ENCODE measurements at regions not wholly inside any gene's neighbourhood (a gene's known extent, or its start where the extent isn't known, plus 50 kb on each side); places are given as distances from the start of the nearest gene placed in this dataset.

GRCh38 chr14:27386391-27386790, 788.6 kb upstream of the NOVA1 start:
- DNase-seq (no peak), ATAC-seq (no peak)
- Mint-ChIP-seq H3K27ac (no peak overlapping the region), H3K27me3 (no peaks in the 10 kb centered on the region), H3K36me3 (ENCODE audit: low read depth) (no peaks in the 10 kb centered on the region), H3K9me3 (peaks cover 23% of the 10 kb centered on the region), H3K4me1 (ENCODE audit: low read depth) (no peaks in the 10 kb centered on the region), H3K4me3 (no peak overlapping the region)
- ChIA-PET POLR2A (no interaction called here), CTCF (no interaction called here)
- intact Hi-C loops (cut with micrococcal nuclease): no loop called here
- no peak for TF ChIP-seq CTCF (IDR thresholded peaks at IDR 0.05)

- Mint-ChIP-seq H3K27me3 (no peaks in the 10 kb centered on the region), H3K9me3 (peaks cover 26% of the 10 kb centered on the region), H3K4me3 (no peak overlapping the region), H3K36me3 (ENCODE audit: low read depth) (no peaks in the 10 kb centered on the region), H3K4me1 (ENCODE audit: low read depth) (no peaks in the 10 kb centered on the region), H3K27ac (no peak overlapping the region)
- no peak for TF ChIP-seq CTCF (IDR thresholded peaks at IDR 0.05)
- POLR2A ChIA-PET: no interaction called here
- ATAC-seq (no peak), DNase-seq (no peak)
- CTCF ChIA-PET: no interaction called here
- intact Hi-C loops (cut with micrococcal nuclease): no loop called here
Measured at GRCh38 chr14:27387463-27387862, 789.6 kb upstream of the NOVA1 start.

- intact Hi-C loops (cut with micrococcal nuclease): no loop called here
- Mint-ChIP-seq H3K4me1 (ENCODE audit: low read depth) (no peaks in the 10 kb centered on the region), H3K9me3 (peaks cover 26% of the 10 kb centered on the region), H3K36me3 (ENCODE audit: low read depth) (no peaks in the 10 kb centered on the region), H3K4me3 (no peak overlapping the region), H3K27ac (no peak overlapping the region), H3K27me3 (no peaks in the 10 kb centered on the region)
- POLR2A ChIA-PET: no interaction called here
- CTCF ChIA-PET: no interaction called here
- no peak for DNase-seq
- TF ChIP-seq CTCF (IDR thresholded peaks at IDR 0.05): no peak
- ATAC-seq: no peak
Measured at GRCh38 chr14:27389402-27389801, 791.6 kb upstream of the NOVA1 start.

GRCh38 chr14:27390155-27390554, 792.3 kb upstream of the NOVA1 start:
- ChIA-PET POLR2A (no interaction called here), CTCF (no interaction called here)
- Mint-ChIP-seq H3K36me3 (ENCODE audit: low read depth) (no peaks in the 10 kb centered on the region), H3K4me1 (ENCODE audit: low read depth) (no peaks in the 10 kb centered on the region), H3K9me3 (peaks cover 25% of the 10 kb centered on the region), H3K4me3 (no peak overlapping the region), H3K27ac (no peak overlapping the region), H3K27me3 (no peaks in the 10 kb centered on the region)
- TF ChIP-seq CTCF (IDR thresholded peaks at IDR 0.05): no peak
- no peak for DNase-seq
- no peak for ATAC-seq
- intact Hi-C loops (cut with micrococcal nuclease): no loop called here

- Mint-ChIP-seq H3K27ac (no peak overlapping the region), H3K9me3 (peaks cover 18% of the 10 kb centered on the region), H3K4me1 (ENCODE audit: low read depth) (no peaks in the 10 kb centered on the region), H3K27me3 (no peaks in the 10 kb centered on the region), H3K36me3 (ENCODE audit: low read depth) (no peaks in the 10 kb centered on the region), H3K4me3 (no peak overlapping the region)
- ChIA-PET POLR2A (no interaction called here), CTCF (no interaction called here)
- no peak for TF ChIP-seq CTCF (IDR thresholded peaks at IDR 0.05)
- DNase-seq (no peak), ATAC-seq (no peak)
- intact Hi-C loops (cut with micrococcal nuclease): no loop called here
Measured at GRCh38 chr14:27391331-27391730, 793.5 kb upstream of the NOVA1 start.

All from activated CD8-positive, alpha-beta T cell treated with anti-CD3 and anti-CD28 coated beads for 36 hours (primary cell).